ENCODE measurements at regions not wholly inside any gene's neighbourhood (a gene's known extent, or its start where the extent isn't known, plus 50 kb on each side); places are given as distances from the start of the nearest gene placed in this dataset.

GRCh38 chr12:31867292-31867691 is 91.9 kb upstream of the RESF1 start:
- ChIA-PET POLR2A (no interaction called here), CTCF (interaction anchor here (0.6 to 1.4 kb wide), 2 partner anchors 8 to 65 kb away, joined by 4 read pairs; no protein-coding TSS in a partner anchor)
- H3K27ac Mint-ChIP-seq = peak overlapping the region; percentile 47
- intact Hi-C loops (cut with DNase I, micrococcal nuclease) = no loop called here
- no peak for ATAC-seq
- H3K27me3 Mint-ChIP-seq = no peaks in the 10 kb centered on the region
- peaks cover 5% of the 10 kb centered on the region for H3K9me3 Mint-ChIP-seq (ENCODE audit: low read depth)
- DNase-seq = no peak
- H3K4me3 Mint-ChIP-seq = no peak overlapping the region
- peaks cover 3% of the 10 kb centered on the region for H3K36me3 Mint-ChIP-seq (ENCODE audit: low read depth)
- peaks cover 4% of the 10 kb centered on the region for H3K4me1 Mint-ChIP-seq

- CTCF ChIA-PET = interaction anchor here (0.6 to 1.4 kb wide), 2 partner anchors 9 to 65 kb away, joined by 4 read pairs; no protein-coding TSS in a partner anchor
- no peak for ATAC-seq
- Mint-ChIP-seq H3K4me3 (no peak overlapping the region), H3K4me1 (peaks cover 6% of the 10 kb centered on the region), H3K27ac (no peak overlapping the region), H3K9me3 (ENCODE audit: low read depth) (peaks cover 4% of the 10 kb centered on the region), H3K36me3 (ENCODE audit: low read depth) (peaks cover 3% of the 10 kb centered on the region), H3K27me3 (no peaks in the 10 kb centered on the region)
- POLR2A ChIA-PET = no interaction called here
- DNase-seq = no peak
- intact Hi-C loops (cut with DNase I, micrococcal nuclease) = no loop called here
Measured at GRCh38 chr12:31866523-31866922, 92.7 kb upstream of the RESF1 start.

GRCh38 chr12:31865023-31865422 is 94.2 kb upstream of the RESF1 start:
- Mint-ChIP-seq H3K9me3 (ENCODE audit: low read depth) (peaks cover 2% of the 10 kb centered on the region), H3K4me3 (no peak overlapping the region), H3K4me1 (peaks cover 15% of the 10 kb centered on the region), H3K27me3 (no peaks in the 10 kb centered on the region), H3K36me3 (ENCODE audit: low read depth) (no peaks in the 10 kb centered on the region), H3K27ac (no peak overlapping the region)
- ChIA-PET CTCF (no interaction called here), POLR2A (no interaction called here)
- ATAC-seq = no peak
- DNase-seq = no peak
- intact Hi-C loops (cut with DNase I, micrococcal nuclease) = no loop called here

- intact Hi-C loops (cut with DNase I, micrococcal nuclease) = no loop called here
- CTCF ChIA-PET = no interaction called here
- POLR2A ChIA-PET = no interaction called here
- Mint-ChIP-seq H3K9me3 (ENCODE audit: low read depth) (peaks cover 2% of the 10 kb centered on the region), H3K27ac (no peak overlapping the region), H3K36me3 (ENCODE audit: low read depth) (no peaks in the 10 kb centered on the region), H3K4me1 (peaks cover 14% of the 10 kb centered on the region), H3K4me3 (no peak overlapping the region), H3K27me3 (no peaks in the 10 kb centered on the region)
- DNase-seq = no peak
- no peak for ATAC-seq
Measured at GRCh38 chr12:31861360-31861759, 97.9 kb upstream of the RESF1 start.

GRCh38 chr12:31860401-31860800 is 98.8 kb upstream of the RESF1 start:
- H3K9me3 Mint-ChIP-seq (ENCODE audit: low read depth) = peaks cover 2% of the 10 kb centered on the region
- H3K36me3 Mint-ChIP-seq (ENCODE audit: low read depth) = no peaks in the 10 kb centered on the region
- H3K27ac Mint-ChIP-seq = no peak overlapping the region
- H3K27me3 Mint-ChIP-seq = no peaks in the 10 kb centered on the region
- CTCF ChIA-PET = no interaction called here
- DNase-seq (no peak), ATAC-seq (no peak)
- POLR2A ChIA-PET = no interaction called here
- no peak overlapping the region for H3K4me3 Mint-ChIP-seq
- intact Hi-C loops (cut with DNase I, micrococcal nuclease) = no loop called here
- peaks cover 14% of the 10 kb centered on the region for H3K4me1 Mint-ChIP-seq

GRCh38 chr12:31859232-31859977 is 99.8 kb upstream of the RESF1 start:
- ChIA-PET POLR2A (no interaction called here), CTCF (no interaction called here)
- ATAC-seq (peak; percentile 53), DNase-seq (peak; percentile 12)
- no peak overlapping the region for H3K4me3 Mint-ChIP-seq
- no peak overlapping the region for H3K27ac Mint-ChIP-seq
- intact Hi-C loops (cut with DNase I, micrococcal nuclease) = no loop called here
- H3K36me3 Mint-ChIP-seq (ENCODE audit: low read depth) = no peaks in the 10 kb centered on the region
- H3K4me1 Mint-ChIP-seq = peaks cover 14% of the 10 kb centered on the region
- no peaks in the 10 kb centered on the region for H3K27me3 Mint-ChIP-seq
- H3K9me3 Mint-ChIP-seq (ENCODE audit: low read depth) = peaks cover 2% of the 10 kb centered on the region

- no peak for ATAC-seq
- no peaks in the 10 kb centered on the region for H3K27me3 Mint-ChIP-seq
- POLR2A ChIA-PET = no interaction called here
- H3K27ac Mint-ChIP-seq = no peak overlapping the region
- no peak overlapping the region for H3K4me3 Mint-ChIP-seq
- peaks cover 29% of the 10 kb centered on the region for H3K9me3 Mint-ChIP-seq (ENCODE audit: low read depth)
- CTCF ChIA-PET = no interaction called here
- H3K36me3 Mint-ChIP-seq (ENCODE audit: low read depth) = peaks cover 7% of the 10 kb centered on the region
- no peak for DNase-seq
- H3K4me1 Mint-ChIP-seq = peaks cover 7% of the 10 kb centered on the region
- intact Hi-C loops (cut with DNase I, micrococcal nuclease) = no loop called here
Measured at GRCh38 chr12:31855427-31855826, 103.8 kb upstream of the RESF1 start.

- H3K9me3 Mint-ChIP-seq (ENCODE audit: low read depth) = peaks cover 28% of the 10 kb centered on the region
- H3K27ac Mint-ChIP-seq = no peak overlapping the region
- ChIA-PET POLR2A (no interaction called here), CTCF (no interaction called here)
- peaks cover 7% of the 10 kb centered on the region for H3K36me3 Mint-ChIP-seq (ENCODE audit: low read depth)
- no peak overlapping the region for H3K4me3 Mint-ChIP-seq
- H3K4me1 Mint-ChIP-seq = no peaks in the 10 kb centered on the region
- no peaks in the 10 kb centered on the region for H3K27me3 Mint-ChIP-seq
- intact Hi-C loops (cut with DNase I, micrococcal nuclease) = no loop called here
- ATAC-seq (no peak), DNase-seq (no peak)
Measured at GRCh38 chr12:31853977-31854376, 105.2 kb upstream of the RESF1 start.

- Mint-ChIP-seq H3K27me3 (no peaks in the 10 kb centered on the region), H3K27ac (no peak overlapping the region), H3K4me1 (no peaks in the 10 kb centered on the region), H3K9me3 (ENCODE audit: low read depth) (peaks cover 28% of the 10 kb centered on the region), H3K36me3 (ENCODE audit: low read depth) (peaks cover 7% of the 10 kb centered on the region), H3K4me3 (no peak overlapping the region)
- intact Hi-C loops (cut with DNase I, micrococcal nuclease) = no loop called here
- CTCF ChIA-PET = no interaction called here
- DNase-seq (no peak), ATAC-seq (no peak)
- POLR2A ChIA-PET = interaction anchor here (0.6 kb wide), 2 partner anchors 122 to 157 kb away, joined by 3 to 4 read pairs; no protein-coding TSS in a partner anchor
Measured at GRCh38 chr12:31853520-31853919, 105.7 kb upstream of the RESF1 start.

GRCh38 chr12:31850268-31850667 is 108.9 kb upstream of the RESF1 start:
- ChIA-PET CTCF (interaction anchor here (0.7 kb wide), 1 partner anchor 168 kb away, joined by 3 read pairs; no protein-coding TSS in a partner anchor), POLR2A (no interaction called here)
- DNase-seq = no peak
- no peak overlapping the region for H3K27ac Mint-ChIP-seq
- intact Hi-C loops (cut with DNase I, micrococcal nuclease) = no loop called here
- no peak overlapping the region for H3K4me3 Mint-ChIP-seq
- no peaks in the 10 kb centered on the region for H3K27me3 Mint-ChIP-seq
- ATAC-seq = no peak
- no peaks in the 10 kb centered on the region for H3K4me1 Mint-ChIP-seq
- H3K9me3 Mint-ChIP-seq (ENCODE audit: low read depth) = peaks cover 34% of the 10 kb centered on the region
- H3K36me3 Mint-ChIP-seq (ENCODE audit: low read depth) = peaks cover 7% of the 10 kb centered on the region

GRCh38 chr12:31849090-31849687 is 110.0 kb upstream of the RESF1 start:
- DNase-seq (no peak), ATAC-seq (no peak)
- H3K27ac Mint-ChIP-seq = no peak overlapping the region
- ChIA-PET POLR2A (no interaction called here), CTCF (interaction anchor here (0.8 kb wide), 1 partner anchor 24 kb away, joined by 3 read pairs; no protein-coding TSS in a partner anchor)
- no peaks in the 10 kb centered on the region for H3K4me1 Mint-ChIP-seq
- intact Hi-C loops (cut with DNase I, micrococcal nuclease) = no loop called here
- H3K36me3 Mint-ChIP-seq (ENCODE audit: low read depth) = peaks cover 7% of the 10 kb centered on the region
- no peak overlapping the region for H3K4me3 Mint-ChIP-seq
- no peaks in the 10 kb centered on the region for H3K27me3 Mint-ChIP-seq
- peaks cover 33% of the 10 kb centered on the region for H3K9me3 Mint-ChIP-seq (ENCODE audit: low read depth)

- ChIA-PET CTCF (no interaction called here), POLR2A (no interaction called here)
- DNase-seq (no peak), ATAC-seq (no peak)
- no peak overlapping the region for H3K4me3 Mint-ChIP-seq
- H3K36me3 Mint-ChIP-seq (ENCODE audit: low read depth) = peaks cover 2% of the 10 kb centered on the region
- H3K4me1 Mint-ChIP-seq = no peaks in the 10 kb centered on the region
- intact Hi-C loops (cut with DNase I, micrococcal nuclease) = no loop called here
- H3K9me3 Mint-ChIP-seq (ENCODE audit: low read depth) = peaks cover 19% of the 10 kb centered on the region
- H3K27me3 Mint-ChIP-seq = no peaks in the 10 kb centered on the region
- no peak overlapping the region for H3K27ac Mint-ChIP-seq
Measured at GRCh38 chr12:31846405-31846804, 112.8 kb upstream of the RESF1 start.

Measured in activated CD4-positive, alpha-beta T cell treated with anti-CD3 and anti-CD28 coated beads for 36 hours (primary cell).